HG03103 (cell line): ENCODE measurements at regions not wholly inside any gene's neighbourhood (a gene's known extent, or its start where the extent isn't known, plus 50 kb on each side); places are given as distances from the start of the nearest gene placed in this dataset.

Source experiments
- ATAC-seq: cut with Tn5 transposase; IDR thresholded peaks from one replicate; pipeline ENCODE4 v1.9.1; 2021; ENCODE audit warnings: low read depth; ENCODE audit not compliant: unreplicated experiment

GRCh38 chr2:125455110-125455509 is 1200.8 kb upstream of the GYPC start:
- no peak for ATAC-seq

DNA sequence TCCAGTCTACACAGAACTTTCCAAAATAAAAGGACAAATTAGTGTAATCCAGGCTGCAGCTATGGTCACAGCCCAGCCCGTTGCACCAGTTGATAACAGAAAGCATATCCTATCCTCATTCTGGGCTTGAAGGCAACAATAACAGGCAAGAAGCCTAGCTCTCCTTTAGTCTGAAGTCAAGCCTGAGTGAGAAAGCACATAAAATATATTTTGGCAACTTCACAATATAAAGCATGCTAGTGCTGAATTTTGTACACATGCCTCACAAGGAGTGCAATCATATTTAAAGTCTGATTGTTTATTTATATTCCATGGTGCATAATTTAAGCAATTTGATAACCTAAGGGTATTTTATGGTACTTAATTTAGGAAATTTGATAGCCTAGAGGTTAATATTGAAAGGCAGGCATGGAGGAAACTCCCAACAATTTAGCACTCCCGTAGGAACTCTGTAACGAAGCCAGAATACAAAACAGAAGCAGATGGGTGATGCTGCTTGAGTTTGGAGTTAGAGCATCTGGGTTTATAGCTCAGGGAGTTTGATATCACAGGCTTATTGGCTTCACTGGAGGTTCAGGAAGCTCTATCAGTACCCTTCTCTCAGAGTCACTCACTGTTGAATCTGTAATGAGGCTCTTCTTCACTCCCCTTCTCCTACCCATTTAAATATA is 1199.1 kb upstream of the GYPC start:
- no peak for ATAC-seq

GRCh38 chr2:125471963-125472362 is 1184.0 kb upstream of the GYPC start:
- ATAC-seq, result peak; percentile 75

GRCh38 chr2:125479143-125479636 is 1176.8 kb upstream of the GYPC start:
- no peak for ATAC-seq

DNA sequence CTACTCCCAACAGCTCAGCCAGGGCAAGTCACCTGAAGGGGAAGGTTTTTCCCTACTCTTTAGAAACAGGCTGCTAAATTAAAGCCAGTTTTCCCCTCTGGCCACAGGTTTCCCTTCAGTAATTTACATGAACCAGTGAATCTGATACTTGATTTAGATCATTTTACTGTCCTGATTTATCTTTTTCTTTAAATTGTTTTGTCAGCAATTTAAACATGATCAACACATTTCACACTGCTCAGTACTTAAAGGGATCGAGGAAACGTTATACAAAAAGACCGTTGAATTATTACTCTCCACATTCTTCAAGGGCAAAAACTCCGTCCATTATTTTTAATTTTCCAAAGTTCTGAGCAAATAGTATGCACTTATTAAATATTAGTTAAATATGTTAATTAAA is 1165.7 kb upstream of the GYPC start:
- ATAC-seq, result no peak

GRCh38 chr2:125491663-125492062 is 1164.3 kb upstream of the GYPC start:
- ATAC-seq, result no peak

- no peak for ATAC-seq
These were observed 1143.6 kb upstream of the GYPC start for GRCh38 chr2:125512313-125512712.

DNA sequence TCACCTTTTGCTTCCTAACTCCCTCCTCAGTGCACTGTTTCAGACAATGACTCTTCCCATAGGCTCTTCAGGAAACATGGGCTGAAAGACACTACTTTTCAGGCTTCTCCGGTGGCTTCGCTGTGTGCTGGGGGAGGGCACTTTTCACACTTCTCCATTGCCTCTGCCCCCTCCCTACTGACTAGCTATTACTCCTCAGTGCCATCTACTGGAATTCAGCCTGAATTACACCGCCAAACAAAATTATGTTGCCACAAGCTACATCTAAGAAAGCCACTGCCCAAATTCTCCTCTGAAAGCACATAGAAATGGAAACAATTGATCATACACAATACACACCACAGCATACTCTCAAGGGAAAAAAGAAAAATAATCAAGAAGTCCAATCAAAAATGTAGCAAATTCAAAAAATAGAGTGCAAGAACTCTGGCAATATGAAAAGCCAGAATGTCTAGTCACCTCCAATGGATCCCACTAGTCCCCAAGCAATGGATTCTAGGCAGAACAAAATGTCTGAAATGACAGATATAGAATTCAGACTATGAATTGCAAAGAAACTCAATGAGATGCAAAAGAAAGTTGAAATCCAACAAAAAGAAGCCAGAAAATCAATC is 1139.4 kb upstream of the GYPC start:
- ATAC-seq, result peak; percentile 69

GRCh38 chr2:125526093-125526492 is 1129.9 kb upstream of the GYPC start:
- no peak for ATAC-seq

DNA sequence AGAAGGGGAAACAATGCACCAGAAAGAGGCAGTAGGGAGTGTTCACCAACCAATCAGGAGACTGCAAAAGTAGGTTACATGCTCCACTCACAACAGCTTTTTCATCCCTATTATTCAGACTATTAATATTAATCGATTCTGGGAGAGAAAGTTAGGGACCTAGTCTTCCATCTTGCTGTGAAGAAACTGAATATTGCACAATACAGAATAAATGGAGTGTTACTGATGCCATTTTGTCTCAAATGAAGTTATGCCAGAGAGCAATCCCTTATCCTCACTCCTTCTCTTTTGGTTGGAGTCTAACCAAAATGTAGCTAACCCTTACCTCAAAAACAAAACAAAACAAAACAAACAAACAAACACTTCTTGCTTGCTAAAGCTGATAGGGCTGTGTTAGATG is 1120.9 kb upstream of the GYPC start:
- ATAC-seq, result no peak

- no peak for ATAC-seq
These were observed 1111.9 kb upstream of the GYPC start for GRCh38 chr2:125543968-125544514.

DNA sequence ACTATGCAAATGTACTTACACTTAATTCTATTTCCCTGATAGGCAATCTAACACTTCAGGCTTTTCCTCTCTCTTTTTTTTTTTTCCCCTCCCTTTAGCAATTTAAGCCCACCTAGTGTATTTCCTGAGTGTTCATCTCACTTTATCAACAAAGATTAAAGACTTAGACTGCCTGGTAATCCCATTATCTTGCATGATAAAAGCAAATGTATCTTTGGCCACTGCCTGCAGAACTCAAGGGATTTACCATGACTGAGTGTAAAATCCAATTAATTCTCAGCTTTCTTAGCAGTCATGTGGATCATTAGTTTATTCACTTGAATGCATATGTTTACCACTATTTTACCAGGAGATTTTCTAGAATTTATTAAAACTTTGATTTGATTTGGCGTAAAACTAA is 1102.2 kb upstream of the GYPC start:
- ATAC-seq, result no peak

DNA sequence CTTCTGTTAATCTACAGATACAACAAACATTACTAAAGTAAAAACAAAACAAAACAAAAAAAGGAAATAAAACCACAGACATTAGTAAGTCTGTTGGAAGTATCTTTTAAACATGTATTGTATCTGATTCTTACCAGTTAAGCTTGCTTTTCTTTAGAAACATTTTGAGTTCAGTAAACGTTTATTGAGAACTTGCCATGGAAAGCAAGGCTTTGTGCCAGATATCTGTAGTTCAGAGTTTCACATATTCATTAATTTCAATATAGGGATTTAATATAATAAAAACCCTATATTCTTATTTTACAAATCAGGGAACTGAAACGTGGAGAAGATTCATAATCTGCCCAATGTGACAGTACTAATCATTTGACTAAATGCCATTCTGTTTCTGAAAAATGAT is 1101.0 kb upstream of the GYPC start:
- no peak for ATAC-seq

GRCh38 chr2:125559186-125559585 is 1096.8 kb upstream of the GYPC start:
- ATAC-seq, result no peak

- no peak for ATAC-seq
These were observed 1095.1 kb upstream of the GYPC start for GRCh38 chr2:125560855-125561254.

DNA sequence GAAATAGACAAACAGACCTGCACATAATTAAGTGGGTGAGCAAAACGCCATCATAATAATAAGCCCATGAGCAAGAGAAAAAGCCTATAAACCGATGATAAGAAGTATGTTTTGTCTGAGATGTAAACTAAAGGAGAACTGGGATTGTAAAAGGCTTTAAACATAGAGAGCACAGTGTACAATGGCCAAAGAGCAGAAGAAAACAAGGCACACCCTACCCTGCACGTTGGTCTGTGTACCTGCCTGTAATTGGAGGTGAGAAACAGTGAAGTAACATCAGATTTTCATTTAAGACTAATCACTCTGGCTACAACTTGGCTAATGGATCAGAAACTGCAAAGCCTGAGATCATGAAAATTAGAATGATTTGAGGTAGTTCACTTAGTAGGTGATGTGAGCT is 1094.7 kb upstream of the GYPC start:
- ATAC-seq, result no peak

GRCh38 chr2:125562924-125563323 is 1093.0 kb upstream of the GYPC start:
- ATAC-seq, result no peak

DNA sequence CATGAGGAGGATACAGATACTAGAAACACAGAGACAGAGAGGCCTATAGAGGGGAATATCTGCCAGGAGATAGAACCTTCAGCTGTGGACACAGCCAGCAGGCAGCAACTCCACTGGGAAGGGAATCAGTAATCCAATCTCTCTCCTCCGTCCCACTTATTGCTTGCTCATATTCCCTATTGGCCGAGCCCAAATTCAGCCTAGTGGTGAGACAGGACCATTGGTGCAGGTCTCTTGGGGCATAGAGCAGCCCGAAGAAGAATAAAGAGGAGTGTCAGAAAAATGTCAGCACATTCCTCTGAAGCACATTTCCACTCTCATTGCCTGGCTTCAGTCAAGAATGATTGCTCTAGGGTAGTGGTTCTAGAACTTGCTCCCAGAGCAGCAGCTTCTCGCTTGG is 1091.5 kb upstream of the GYPC start:
- no peak for ATAC-seq

DNA sequence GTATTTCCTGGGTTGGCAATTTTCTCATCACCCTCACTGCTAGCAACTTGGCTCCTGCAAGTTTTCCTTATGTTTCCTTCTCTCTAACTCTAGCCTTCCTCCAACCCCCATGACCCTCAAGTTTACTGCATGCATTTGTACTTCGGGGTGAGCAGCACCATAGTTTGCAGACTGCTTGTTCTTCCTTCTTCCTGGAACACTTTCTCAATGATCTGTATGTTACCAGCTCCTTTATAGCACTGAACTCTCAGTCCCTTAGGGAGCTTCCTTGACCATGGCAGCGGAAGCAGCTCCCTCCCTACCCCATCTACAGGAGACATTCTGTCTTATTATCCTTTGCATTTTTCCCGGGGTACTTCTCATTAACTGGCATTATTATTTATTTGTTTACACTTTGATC is 1089.5 kb upstream of the GYPC start:
- ATAC-seq, result no peak

DNA sequence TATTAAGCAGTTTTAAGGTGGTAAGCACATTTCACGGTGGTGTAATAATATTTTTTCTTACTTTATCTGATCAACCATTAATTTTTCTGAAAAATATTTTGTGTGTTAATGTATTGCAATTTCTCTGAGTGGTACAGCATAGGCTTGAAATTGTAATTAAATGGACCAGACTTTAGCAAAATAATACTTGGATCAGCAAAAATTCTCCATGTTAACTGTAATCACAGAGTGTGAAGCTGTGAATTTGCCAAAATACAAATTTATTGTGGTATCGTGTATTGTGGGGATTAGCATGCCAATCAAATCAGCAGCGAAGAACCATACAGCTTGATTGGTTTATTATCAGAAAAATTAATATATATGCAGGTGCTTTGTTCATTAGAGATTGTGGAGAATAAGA is 1088.9 kb upstream of the GYPC start:
- ATAC-seq, result no peak

- no peak for ATAC-seq
These were observed 1083.3 kb upstream of the GYPC start for GRCh38 chr2:125572660-125573059.

DNA sequence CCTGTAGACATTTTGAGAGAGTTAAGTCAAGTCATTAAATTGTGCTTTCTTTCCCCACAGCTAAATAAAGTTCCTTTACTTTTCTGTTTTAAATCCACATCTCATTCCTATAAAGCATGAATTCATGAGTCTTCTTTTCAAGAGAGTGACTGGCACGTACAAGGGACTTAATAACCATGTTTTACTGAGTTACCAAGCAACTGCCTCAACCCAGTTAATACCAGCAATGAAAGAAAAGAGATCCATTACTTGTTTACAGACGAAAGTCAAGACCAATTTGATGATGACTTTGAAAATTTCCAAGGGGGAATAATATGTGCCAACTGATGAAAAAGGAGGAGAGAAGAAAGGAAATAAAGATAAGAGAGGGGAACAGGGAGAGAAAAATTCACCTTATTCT is 1082.5 kb upstream of the GYPC start:
- ATAC-seq, result no peak
